Gastroesophageal sphincter (tissue), 4 donors: ENCODE measurements at regions not wholly inside any gene's neighbourhood (a gene's known extent, or its start where the extent isn't known, plus 50 kb on each side); places are given as distances from the start of the nearest gene placed in this dataset.

Source experiments
- ATAC-seq: fragments of 150-250 bp; one replicate; pipeline ENCODE4 v1.9.1; 2016; ENCODE audit warnings: mild to moderate bottlenecking, moderate library complexity
- H3K27ac ChIP-seq, 4 donors: fragments of 200-600 bp; sonication (generic) in 3 of 4; 1 replicate in 3 of 4; 2 replicates in 1 of 4; pipeline ENCODE4 v1.5.1; 2016 to 2019
- H3K27me3 ChIP-seq: fragments of 200-600 bp; sonication (generic); one replicate; pipeline ENCODE4 v1.5.1; 2019
- H3K36me3 ChIP-seq, 2 donors: fragments of 200-600 bp; sonication (generic); one replicate each; pipeline ENCODE4 v1.5.1; 2019; ENCODE audit warnings: control low read depth in 1 of 2
- H3K4me1 ChIP-seq, 3 donors: fragments of 200-600 bp; sonication (generic); 1 replicate in 2 of 3; 2 replicates in 1 of 3; pipeline ENCODE4 v1.5.1; 2016 to 2019; ENCODE audit warnings: control low read depth in 2 of 3
- H3K4me3 ChIP-seq, 2 donors: fragments of 200-600 bp; sonication (generic); one replicate each; pipeline ENCODE4 v1.5.1; 2019; ENCODE audit warnings: mild to moderate bottlenecking in 1 of 2, moderate library complexity in 1 of 2
- H3K9me3 ChIP-seq, 3 donors: fragments of 200-600 bp; sonication (generic); one replicate each; pipeline ENCODE4 v1.5.1; 2017 to 2019; ENCODE audit warnings: control low read depth in 2 of 3
- CTCF ChIP-seq, 4 experiments: fragments of 200-600 bp in 2 of 4; fragments of 450-650 bp in 2 of 4; sonication (generic) in 1 of 4; IDR thresholded peaks; one replicate each; pipeline ENCODE4 v1.5.1; 2017 to 2019; ENCODE audit warnings: antibody characterized with exemption in 4 of 4, mild to moderate bottlenecking in 2 of 4, moderate library complexity in 2 of 4
- EP300 ChIP-seq: sonication (generic); formaldehyde crosslinking; IDR thresholded peaks from one replicate; pipeline ENCODE4 v1.6.1; 2017; ENCODE audit warnings: antibody characterized with exemption, mild to moderate bottlenecking
- POLR2A ChIP-seq, 2 donors: fragments of 450-650 bp; IDR thresholded peaks; one replicate each; pipeline ENCODE4 v1.6.1; 2017; ENCODE audit warnings: antibody characterized with exemption in 2 of 2, mild to moderate bottlenecking in 2 of 2, moderate library complexity in 1 of 2
- POLR2AphosphoS5 ChIP-seq: sonication (generic); formaldehyde crosslinking; IDR thresholded peaks from one replicate; pipeline ENCODE4 v1.6.1; 2017; ENCODE audit warnings: antibody characterized with exemption
- WGBS, 2 donors: methylation state at CpG; one replicate each; pipeline ENCODE4 v1.1.5; 2018; ENCODE audit warnings: low coverage in 1 of 2; 5-methylcytosine and 5-hydroxymethylcytosine counted together

- ATAC-seq = peak; percentile 83
- H3K4me1 ChIP-seq = peaks cover 0 to 42% (median 3%) of the 10 kb centered on the region in 3 donors
- no peaks in the 10 kb centered on the region for H3K36me3 ChIP-seq
- H3K27ac ChIP-seq = peak overlapping the region; percentile 12 to 80 (median 74)
- WGBS, 2 donors = 0 to 2% methylated on average over 4 to 5 of the region's 7 CpGs
- peak overlapping the region; percentile 33 to 45 for H3K4me3 ChIP-seq
- TF ChIP-seq POLR2A (IDR thresholded peaks at IDR 0.05) (no peak), EP300 (no peak), CTCF (IDR thresholded peaks at IDR 0.05) (no peak), POLR2AphosphoS5 (no peak)
- H3K27me3 ChIP-seq = no peaks in the 10 kb centered on the region
- H3K9me3 ChIP-seq = no peaks in the 10 kb centered on the region
Observed at GRCh38 chr6:156167625-156168071, 609.5 kb upstream of the ARID1B start.

DNA sequence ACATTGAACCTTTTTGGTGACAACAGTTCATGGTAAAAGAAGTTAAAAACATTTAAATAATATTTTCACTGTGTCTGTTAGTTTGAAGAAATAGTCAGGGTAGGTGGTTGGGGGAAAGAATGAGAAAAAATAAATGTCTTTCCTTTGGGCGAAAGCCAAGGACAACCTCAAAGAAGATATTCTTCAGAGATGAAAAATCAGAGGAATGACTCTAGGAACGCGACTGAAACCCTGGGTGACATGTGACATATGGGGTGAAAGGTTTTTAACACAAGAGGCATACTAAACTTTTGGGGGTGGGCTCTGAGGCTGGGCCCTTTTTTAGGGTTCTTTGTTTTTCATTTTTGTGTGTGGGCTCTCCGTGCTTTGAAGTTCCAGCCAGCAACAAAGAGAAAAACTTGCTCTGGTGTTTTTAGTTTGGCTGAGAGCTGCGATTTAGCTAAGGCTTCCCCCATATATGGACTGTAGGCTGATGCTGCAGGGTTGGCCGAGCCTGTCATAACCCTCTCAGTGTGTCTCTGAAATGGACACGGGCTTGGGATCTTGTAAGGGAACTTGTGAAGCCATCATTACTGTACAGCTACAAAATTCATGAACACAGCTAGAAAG, 610.1 kb upstream of the ARID1B start:
- Histone ChIP-seq H3K9me3 (no peaks in the 10 kb centered on the region), H3K4me1 (peaks cover 0 to 42% (median 3%) of the 10 kb centered on the region in 3 donors), H3K36me3 (no peaks in the 10 kb centered on the region), H3K4me3 (peak overlapping the region; percentile 33 to 45), H3K27me3 (no peaks in the 10 kb centered on the region), H3K27ac (peak overlapping the region; percentile 16 to 80 (median 74))
- WGBS, 2 donors = 7 to 13% methylated on average over 4 to 7 of the region's 7 CpGs
- peak; percentile 79 for ATAC-seq
- no peak for TF ChIP-seq CTCF (IDR thresholded peaks at IDR 0.05)
- no peak for TF ChIP-seq POLR2A (IDR thresholded peaks at IDR 0.05)
- TF ChIP-seq POLR2AphosphoS5 = no peak
- no peak for TF ChIP-seq EP300

GRCh38 chr6:156166093-156166492, 611.1 kb upstream of the ARID1B start:
- no peaks in the 10 kb centered on the region for H3K27me3 ChIP-seq
- H3K9me3 ChIP-seq = no peaks in the 10 kb centered on the region
- TF ChIP-seq POLR2AphosphoS5 = no peak
- TF ChIP-seq EP300 = no peak
- no peak for TF ChIP-seq CTCF (IDR thresholded peaks at IDR 0.05)
- TF ChIP-seq POLR2A (IDR thresholded peaks at IDR 0.05) = no peak
- H3K4me3 ChIP-seq = no peak overlapping the region
- peak overlapping the region in 2 of 4 donors; percentile 68 to 79 for H3K27ac ChIP-seq
- ATAC-seq = no peak
- peaks cover 0 to 42% (median 3%) of the 10 kb centered on the region in 3 donors for H3K4me1 ChIP-seq
- 80 to 93% methylated on average over 3 to 4 of the region's 4 CpGs for WGBS, 2 donors
- no peaks in the 10 kb centered on the region for H3K36me3 ChIP-seq

- Histone ChIP-seq H3K9me3 (no peaks in the 10 kb centered on the region), H3K27me3 (no peaks in the 10 kb centered on the region), H3K36me3 (no peaks in the 10 kb centered on the region), H3K4me1 (peaks cover 0 to 42% (median 3%) of the 10 kb centered on the region in 3 donors), H3K27ac (peak overlapping the region in 3 of 4 donors; percentile 5 to 35 (median 34)), H3K4me3 (no peak overlapping the region)
- TF ChIP-seq CTCF (IDR thresholded peaks at IDR 0.05) (no peak), POLR2AphosphoS5 (no peak), EP300 (no peak), POLR2A (IDR thresholded peaks at IDR 0.05) (no peak)
- no peak for ATAC-seq
- 11 to 35% methylated on average over 1 to 4 of the region's 4 CpGs for WGBS, 2 donors
Observed at GRCh38 chr6:156164701-156165452, 612.3 kb upstream of the ARID1B start.
